Thymus (tissue), 11 donors: ENCODE measurements at regions not wholly inside any gene's neighbourhood (a gene's known extent, or its start where the extent isn't known, plus 50 kb on each side); places are given as distances from the start of the nearest gene placed in this dataset.

Experiments used
- DNase-seq, 9 donors: peaks; one replicate each; pipeline ENCODE4 v3.0.0-alpha.2; 2013; ENCODE audit warnings: low spot score in 9 of 9, low read depth in 6 of 9, missing footprints in 1 of 9
- H3K27ac ChIP-seq, 2 donors: one replicate each; pipeline ENCODE4 v1.5.1; 2013; ENCODE audit warnings: control low read depth in 1 of 2, low read depth in 1 of 2, low read length in 1 of 2, mild to moderate bottlenecking in 1 of 2, moderate library complexity in 1 of 2
- H3K27me3 ChIP-seq, 2 donors: one replicate each; pipeline ENCODE4 v1.5.1; 2013; ENCODE audit warnings: low read length in 1 of 2; ENCODE audit not compliant: control insufficient read depth in 2 of 2, insufficient read depth in 1 of 2
- H3K36me3 ChIP-seq, 2 donors: one replicate each; pipeline ENCODE4 v1.5.1; 2013; ENCODE audit warnings: low read length in 1 of 2, mild to moderate bottlenecking in 1 of 2, moderate library complexity in 1 of 2; ENCODE audit not compliant: control insufficient read depth in 2 of 2, insufficient read depth in 2 of 2
- H3K4me1 ChIP-seq, 2 donors: one replicate each; pipeline ENCODE4 v1.5.1; 2013; ENCODE audit warnings: low read length in 2 of 2; ENCODE audit not compliant: control insufficient read depth in 2 of 2, insufficient read depth in 2 of 2
- H3K4me3 ChIP-seq, 2 donors: one replicate each; pipeline ENCODE4 v1.5.1; 2013; ENCODE audit warnings: low read length in 2 of 2, control low read depth in 1 of 2, mild to moderate bottlenecking in 1 of 2
- H3K9me3 ChIP-seq, 2 donors: one replicate each; pipeline ENCODE4 v1.5.1; 2013; ENCODE audit warnings: low read length in 1 of 2, mild to moderate bottlenecking in 1 of 2; ENCODE audit not compliant: control insufficient read depth in 2 of 2, insufficient read depth in 1 of 2
- WGBS: extraction: QIAGEN DNeasy Blood & Tissue Kit; methylation state at CpG from one replicate; pipeline ENCODE4 v1.1.7; 2013; 5-methylcytosine and 5-hydroxymethylcytosine counted together
- donor health status: healthy.

DNA sequence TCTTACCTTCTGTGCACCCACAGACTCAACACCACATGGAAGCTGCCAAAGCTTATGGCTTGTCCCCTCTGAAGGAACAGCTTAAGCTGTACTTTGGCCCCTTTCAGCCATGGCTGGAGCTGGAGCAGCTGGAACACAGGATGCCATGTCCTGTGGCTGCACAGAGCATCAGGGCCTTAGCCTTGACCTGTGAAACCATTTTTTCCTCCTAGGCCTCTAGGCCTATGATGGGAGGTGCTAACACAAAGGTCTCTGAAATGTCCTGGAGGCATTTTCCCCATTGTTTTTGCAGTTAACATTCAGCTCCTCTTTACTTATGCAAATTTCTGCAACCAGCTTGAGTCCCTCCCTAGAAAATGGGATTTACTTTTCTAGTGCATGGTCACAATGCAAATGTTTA lies 461.4 kb upstream of the TYRP1 start:
- no peak for DNase-seq
- no peak overlapping the region for H3K4me3 ChIP-seq
- H3K4me1 ChIP-seq = no peaks in the 10 kb centered on the region
- H3K9me3 ChIP-seq = peaks cover 0 to 4% of the 10 kb centered on the region in 2 donors
- no peak overlapping the region for H3K27ac ChIP-seq
- H3K36me3 ChIP-seq = no peaks in the 10 kb centered on the region
- H3K27me3 ChIP-seq = no peaks in the 10 kb centered on the region

- Histone ChIP-seq H3K4me3 (no peak overlapping the region), H3K36me3 (no peaks in the 10 kb centered on the region), H3K27ac (no peak overlapping the region), H3K9me3 (peaks cover 0 to 4% of the 10 kb centered on the region in 2 donors), H3K27me3 (no peaks in the 10 kb centered on the region), H3K4me1 (no peaks in the 10 kb centered on the region)
- DNase-seq = no peak
- WGBS = 95% methylated on average over 3 of the region's 3 CpGs
These were observed 460.3 kb upstream of the TYRP1 start for GRCh38 chr9:12232836-12233235.

DNA sequence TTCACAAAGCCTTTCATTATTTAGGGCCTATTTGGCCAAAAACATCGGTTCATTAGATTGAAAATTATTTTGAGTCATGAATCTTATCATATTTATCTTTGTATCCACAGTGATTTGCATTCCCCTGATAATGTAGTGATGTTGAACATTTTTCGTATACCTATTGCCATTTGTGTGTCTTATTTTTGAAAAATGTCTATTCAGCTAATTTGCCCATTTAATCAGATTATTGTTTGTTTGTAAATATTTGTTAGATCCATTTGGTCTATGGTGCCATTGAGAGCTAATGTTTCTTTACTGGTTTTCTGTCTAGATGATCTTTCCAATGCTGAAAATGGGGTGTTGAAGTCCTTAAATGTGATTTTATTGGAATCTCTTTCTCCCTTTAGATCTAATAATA lies 439.2 kb upstream of the TYRP1 start:
- H3K27ac ChIP-seq = no peak overlapping the region

DNA sequence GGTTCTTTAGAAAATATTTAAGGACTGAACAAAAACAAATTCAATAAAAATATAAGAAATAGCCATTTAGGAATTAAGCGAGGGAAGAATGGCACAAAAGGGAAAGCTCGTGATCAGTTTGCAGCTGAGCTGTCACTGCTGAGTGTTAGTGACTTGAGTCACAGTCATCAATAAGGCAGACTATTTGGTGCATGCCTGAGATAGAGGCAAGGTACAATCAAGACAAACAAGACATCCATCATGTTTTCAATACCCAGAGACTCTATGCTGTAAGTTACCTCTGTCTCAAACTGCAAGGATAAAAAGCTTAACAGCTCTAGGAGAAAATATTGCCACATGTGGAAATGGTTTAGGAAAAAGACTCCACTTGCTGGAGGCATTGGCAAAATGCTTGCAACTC lies 426.4 kb upstream of the TYRP1 start:
- no peak overlapping the region for H3K27ac ChIP-seq
- DNase-seq = no peak
- no peak overlapping the region for H3K4me3 ChIP-seq
- no peaks in the 10 kb centered on the region for H3K36me3 ChIP-seq
- H3K9me3 ChIP-seq = no peaks in the 10 kb centered on the region
- H3K27me3 ChIP-seq = no peaks in the 10 kb centered on the region
- 85% methylated on average over 2 of the region's 2 CpGs for WGBS
- H3K4me1 ChIP-seq = no peaks in the 10 kb centered on the region

More for the DNA sequence above, 439.2 kb upstream of the TYRP1 start:
- DNase-seq = no peak
- Histone ChIP-seq H3K4me3 (no peak overlapping the region), H3K27me3 (no peaks in the 10 kb centered on the region), H3K36me3 (no peaks in the 10 kb centered on the region), H3K4me1 (no peaks in the 10 kb centered on the region), H3K9me3 (peaks cover 0 to 10% of the 10 kb centered on the region in 2 donors)
- WGBS = 87% methylated on average over 2 of the region's 2 CpGs

DNA sequence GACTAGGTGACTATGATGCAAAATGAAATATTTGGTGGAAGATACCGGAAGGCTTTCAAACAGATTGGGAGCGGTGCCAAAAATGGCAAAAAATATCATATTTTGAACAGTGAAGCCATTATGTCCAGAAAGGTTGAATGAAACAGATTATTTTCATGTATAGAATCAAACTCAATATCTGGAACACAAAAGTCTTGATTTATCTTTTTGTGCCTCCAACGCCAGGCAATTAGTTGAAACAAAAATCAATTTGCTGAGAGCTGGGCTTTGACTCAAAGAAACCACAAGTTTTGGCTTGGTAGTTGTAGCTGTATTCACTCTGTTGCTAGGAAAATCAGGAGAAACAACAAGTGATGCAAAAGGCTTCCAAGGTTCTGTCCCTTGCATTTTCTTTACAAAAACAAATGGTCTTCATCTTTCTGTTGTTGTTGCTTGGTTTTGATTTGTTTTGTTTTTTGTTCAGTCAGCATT lies 421.7 kb upstream of the TYRP1 start:
- no peak overlapping the region for H3K4me3 ChIP-seq
- no peaks in the 10 kb centered on the region for H3K4me1 ChIP-seq
- DNase-seq = no peak
- no peak overlapping the region for H3K27ac ChIP-seq
- H3K27me3 ChIP-seq = no peaks in the 10 kb centered on the region
- H3K9me3 ChIP-seq = no peaks in the 10 kb centered on the region
- WGBS = 91% methylated on average over 3 of the region's 3 CpGs
- H3K36me3 ChIP-seq = no peaks in the 10 kb centered on the region

DNA sequence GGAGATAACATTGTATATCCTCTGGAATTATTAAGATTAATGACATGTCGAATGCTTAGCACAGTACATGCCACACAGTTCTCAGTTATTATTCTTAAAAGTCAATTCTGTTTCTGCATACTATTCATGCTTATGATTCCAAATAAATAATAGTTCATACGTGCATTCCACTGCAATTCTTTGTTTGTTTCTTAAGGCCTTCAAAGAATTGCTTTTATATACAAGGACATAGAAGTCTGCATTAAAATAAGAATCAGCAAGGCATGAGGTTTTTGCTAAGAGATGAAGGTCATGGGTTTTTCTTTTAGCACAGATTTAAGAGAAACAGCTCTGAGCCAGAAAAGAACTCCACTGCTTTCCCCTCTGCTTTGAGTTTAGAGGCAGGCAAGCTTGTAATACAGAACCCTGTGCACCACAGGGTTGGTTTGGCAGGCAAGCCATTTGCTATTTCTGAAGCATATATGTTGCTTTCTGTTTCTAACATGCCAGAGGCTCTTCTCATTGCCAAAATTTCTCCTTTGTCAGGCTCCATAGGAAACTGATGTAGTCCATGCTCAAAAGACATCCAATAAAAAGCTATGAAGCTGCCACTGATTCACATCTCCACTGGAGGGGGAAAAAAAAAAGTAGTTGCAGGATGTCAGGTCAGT lies 420.6 kb upstream of the TYRP1 start:
- peak in 1 of 9 donors; percentile 0 for DNase-seq
- 84% methylated on average over 2 of the region's 2 CpGs for whole genome bisulfite sequencing
- Histone ChIP-seq H3K36me3 (no peaks in the 10 kb centered on the region), H3K27me3 (no peaks in the 10 kb centered on the region), H3K9me3 (no peaks in the 10 kb centered on the region), H3K4me3 (no peak overlapping the region), H3K4me1 (no peaks in the 10 kb centered on the region), H3K27ac (no peak overlapping the region)

DNA sequence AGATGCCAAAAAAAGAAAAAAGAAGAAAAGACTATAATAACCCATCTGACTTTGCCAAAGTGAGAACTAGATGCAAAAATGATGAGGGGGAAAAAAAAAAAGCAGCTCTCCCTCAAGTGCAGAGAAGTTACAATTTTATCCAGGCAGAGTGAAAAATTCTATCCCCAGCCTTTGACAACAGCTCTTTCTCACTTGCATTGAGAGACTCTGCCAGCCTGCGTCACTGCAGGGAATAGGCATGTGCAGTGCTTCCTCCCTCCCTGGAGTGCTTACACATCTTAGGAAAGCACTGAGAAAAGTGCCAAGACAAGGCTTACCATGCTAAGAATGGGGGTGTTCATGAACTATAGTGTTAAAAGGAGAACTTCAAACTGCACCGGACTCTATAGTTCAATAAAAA lies 418.6 kb upstream of the TYRP1 start:
- no peaks in the 10 kb centered on the region for H3K4me1 ChIP-seq
- no peak for DNase-seq
- H3K9me3 ChIP-seq = no peaks in the 10 kb centered on the region
- H3K4me3 ChIP-seq = no peak overlapping the region
- 76% methylated on average over 2 of the region's 2 CpGs for WGBS
- H3K27ac ChIP-seq = no peak overlapping the region
- no peaks in the 10 kb centered on the region for H3K27me3 ChIP-seq
- H3K36me3 ChIP-seq = no peaks in the 10 kb centered on the region

DNA sequence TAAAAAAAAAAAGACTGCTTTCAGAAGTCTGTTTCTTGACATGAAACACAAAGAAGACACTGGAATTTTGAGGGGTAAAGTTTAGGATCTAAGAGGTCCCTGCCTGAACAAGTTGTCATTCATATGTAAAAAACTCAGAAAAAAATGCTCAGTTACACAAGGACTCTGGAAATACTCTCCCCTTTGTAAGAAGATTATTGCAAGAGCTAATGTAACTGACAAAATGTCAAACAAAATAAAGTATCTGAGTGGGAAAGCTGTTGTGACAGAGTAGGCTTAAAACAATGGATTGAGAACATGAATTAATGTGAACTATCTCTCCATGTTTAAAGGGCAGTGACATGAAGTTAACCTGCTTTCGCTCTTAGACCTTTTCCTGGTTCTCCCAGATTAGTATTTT lies 416.7 kb upstream of the TYRP1 start:
- 85% methylated on average over 1 of the region's 1 CpG for WGBS
- DNase-seq = no peak
- Histone ChIP-seq H3K4me3 (no peak overlapping the region), H3K27me3 (no peaks in the 10 kb centered on the region), H3K4me1 (no peaks in the 10 kb centered on the region), H3K27ac (no peak overlapping the region), H3K9me3 (no peaks in the 10 kb centered on the region), H3K36me3 (no peaks in the 10 kb centered on the region)

DNA sequence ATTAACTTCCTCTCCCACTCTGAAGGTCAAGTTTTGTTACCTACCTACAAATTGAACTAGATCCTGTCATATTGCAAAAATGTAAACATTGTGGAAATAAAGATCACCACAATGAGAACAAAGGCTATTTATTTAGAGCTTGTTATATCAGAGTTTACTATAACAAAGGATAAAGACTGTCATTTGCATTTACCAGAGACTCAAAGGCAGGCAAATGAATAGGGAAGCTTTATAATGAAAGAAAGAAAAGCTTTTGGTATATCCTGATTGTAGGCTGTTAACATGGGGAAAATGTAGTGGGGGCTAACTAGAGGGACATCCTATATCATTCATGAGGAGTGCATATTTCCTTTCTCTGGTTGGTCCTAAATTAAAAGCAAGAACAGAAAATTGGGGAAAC lies 403.5 kb upstream of the TYRP1 start:
- Histone ChIP-seq H3K36me3 (no peaks in the 10 kb centered on the region), H3K27me3 (no peaks in the 10 kb centered on the region), H3K4me3 (no peak overlapping the region), H3K9me3 (peaks cover 0 to 4% of the 10 kb centered on the region in 2 donors), H3K27ac (no peak overlapping the region), H3K4me1 (no peaks in the 10 kb centered on the region)
- no peak for DNase-seq
